ENCODE measurements at regions not wholly inside any gene's neighbourhood (a gene's known extent, or its start where the extent isn't known, plus 50 kb on each side); places are given as distances from the start of the nearest gene placed in this dataset.

- FAIRE-seq: no peak
These were observed 1013.8 kb upstream of the EEF2KMT start for GRCh38 chr16:6111390-6111789.

DNA sequence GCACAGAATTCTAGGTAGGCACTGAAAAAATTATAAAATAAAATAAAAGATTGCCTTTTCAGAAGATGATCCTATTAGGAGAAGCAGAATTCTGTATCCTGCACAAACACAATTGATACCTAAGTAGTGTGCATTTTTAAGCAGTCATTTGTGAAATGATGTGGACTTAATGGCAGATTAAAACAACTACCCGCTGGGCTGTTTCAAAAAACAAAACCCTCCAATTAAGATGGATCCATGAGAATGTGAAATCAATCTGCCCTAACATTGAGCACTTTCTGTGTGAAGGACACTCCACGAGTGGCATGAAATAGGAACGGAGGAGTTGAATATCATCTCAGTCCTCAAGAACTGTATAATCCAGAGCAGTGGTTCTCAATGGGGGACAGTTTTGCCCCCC is 1012.8 kb upstream of the EEF2KMT start:
- no peak for FAIRE-seq

- no peak for FAIRE-seq
These were observed 1008.5 kb upstream of the EEF2KMT start for GRCh38 chr16:6106061-6106460.

- FAIRE-seq: no peak
These were observed 1007.5 kb upstream of the EEF2KMT start for GRCh38 chr16:6105115-6105514.

GRCh38 chr16:6104428-6104827 is 1006.8 kb upstream of the EEF2KMT start:
- FAIRE-seq: no peak

GRCh38 chr16:6103561-6103960 is 1006.0 kb upstream of the EEF2KMT start:
- no peak for FAIRE-seq

DNA sequence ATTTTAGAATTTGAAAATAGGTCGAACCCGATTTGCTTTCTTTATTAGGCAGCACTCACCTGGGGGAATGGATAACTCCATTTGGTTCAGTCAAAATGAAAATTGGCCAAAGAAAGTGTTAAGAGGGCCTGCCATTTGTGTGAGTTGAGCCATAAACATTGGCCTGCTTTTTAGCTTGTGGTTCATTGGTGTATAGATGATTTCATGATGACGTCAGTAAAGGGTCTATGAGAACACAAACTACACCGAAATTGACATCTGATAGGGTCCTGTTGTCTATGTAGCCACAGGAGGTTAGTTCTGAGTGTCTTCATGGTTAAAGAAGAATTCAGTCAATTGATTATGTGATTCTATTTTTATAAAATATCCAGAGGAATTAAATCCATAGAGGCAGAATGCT is 1001.5 kb upstream of the EEF2KMT start:
- no peak for FAIRE-seq

DNA sequence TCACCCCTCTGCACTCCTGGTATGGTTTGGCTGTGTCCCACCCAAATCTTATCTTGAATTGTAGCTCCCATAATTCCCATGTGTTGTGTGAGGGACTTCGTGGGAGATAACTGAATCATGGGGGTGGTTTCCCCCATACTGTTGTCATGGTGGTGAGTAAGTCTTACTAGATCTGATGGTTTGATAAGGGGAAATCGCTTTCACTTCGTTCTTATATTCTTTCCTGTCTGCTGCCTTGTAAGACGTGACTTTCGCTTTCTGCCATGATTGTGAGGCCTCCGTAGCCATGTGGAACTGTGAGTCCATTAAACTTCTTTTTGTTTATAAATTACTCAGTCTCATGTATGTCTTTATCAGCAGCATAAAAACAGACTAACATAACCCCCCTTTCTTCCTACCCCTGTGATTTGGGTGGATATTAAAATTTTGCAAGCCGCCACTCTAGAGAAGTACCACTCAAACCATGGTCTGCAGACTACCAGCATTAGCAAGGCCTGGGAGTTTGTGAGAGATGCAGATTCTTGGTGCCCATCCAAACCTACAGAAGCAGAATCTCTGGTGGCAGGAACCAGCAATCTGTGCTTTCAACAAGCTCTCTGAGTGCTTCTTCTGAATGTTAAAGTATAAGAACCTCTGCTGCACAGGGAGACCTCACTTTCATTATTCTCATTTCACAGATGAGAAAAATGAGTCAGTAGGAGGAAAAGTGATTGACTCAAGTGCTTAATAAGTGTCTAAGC is 999.5 kb upstream of the EEF2KMT start:
- no peak for FAIRE-seq

DNA sequence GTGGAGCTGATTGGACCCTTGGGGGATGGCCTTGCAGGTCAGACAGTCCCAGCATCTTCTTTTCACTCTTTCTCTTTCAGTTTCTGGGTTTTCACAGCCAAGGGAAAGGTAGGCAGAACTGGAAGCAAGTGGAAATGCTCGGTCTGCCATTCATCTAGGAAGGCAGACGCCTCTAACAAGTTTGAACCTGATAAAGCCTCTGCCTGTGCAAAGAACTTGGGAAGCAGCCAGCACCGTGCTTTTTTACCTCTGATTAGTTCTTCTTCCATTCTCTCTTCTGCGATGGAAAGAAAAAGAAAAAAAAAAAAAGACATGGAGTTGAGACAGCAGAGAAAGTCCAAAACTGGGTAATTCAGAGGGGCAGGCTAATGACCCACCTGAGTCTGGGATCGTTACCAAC is 997.8 kb upstream of the EEF2KMT start:
- no peak for FAIRE-seq

GRCh38 chr16:6091021-6091420 is 993.4 kb upstream of the EEF2KMT start:
- no peak for FAIRE-seq

- no peak for FAIRE-seq
These were observed 983.9 kb upstream of the EEF2KMT start for GRCh38 chr16:6081320-6081976.

DNA sequence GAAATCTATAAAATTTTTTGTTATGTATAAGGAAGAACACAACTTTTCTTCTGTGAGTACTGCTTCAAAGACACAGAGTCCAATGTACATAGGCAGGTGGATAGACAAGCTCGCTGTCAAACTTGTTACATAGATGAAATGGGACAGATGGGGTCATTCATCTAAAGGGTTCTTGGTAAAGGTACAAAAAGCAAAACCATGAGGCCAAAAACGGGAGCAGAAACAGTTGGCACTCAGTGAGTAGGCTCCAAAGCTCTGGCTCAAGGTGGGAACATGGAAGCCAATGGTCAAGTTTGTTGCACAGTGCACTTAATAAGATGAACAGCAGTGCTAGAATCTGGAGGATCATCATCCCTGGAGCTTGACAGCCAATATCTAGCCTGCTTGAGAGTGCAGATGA is 979.0 kb upstream of the EEF2KMT start:
- no peak for FAIRE-seq

GRCh38 chr16:6068063-6068462 is 970.5 kb upstream of the EEF2KMT start:
- no peak for FAIRE-seq

DNA sequence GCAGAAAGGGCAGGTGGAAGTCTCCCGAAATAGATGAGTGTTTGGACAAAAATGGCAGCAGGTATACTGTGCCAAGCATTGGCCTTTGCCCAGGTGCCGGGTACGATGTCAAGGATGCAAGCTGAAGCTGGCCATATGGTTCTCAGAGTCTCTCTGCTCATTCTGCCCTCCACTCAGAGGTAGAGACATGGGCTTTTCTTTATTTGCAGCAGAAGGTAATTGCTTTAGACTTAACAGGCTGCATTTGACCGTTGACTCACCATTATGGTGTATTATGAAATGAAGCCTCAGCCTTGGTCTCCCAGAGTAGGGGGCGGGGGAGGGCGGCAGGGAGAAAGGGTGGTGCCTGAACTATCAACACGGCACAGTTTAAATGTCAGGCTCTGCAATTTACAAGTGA is 969.1 kb upstream of the EEF2KMT start:
- no peak for FAIRE-seq

DNA sequence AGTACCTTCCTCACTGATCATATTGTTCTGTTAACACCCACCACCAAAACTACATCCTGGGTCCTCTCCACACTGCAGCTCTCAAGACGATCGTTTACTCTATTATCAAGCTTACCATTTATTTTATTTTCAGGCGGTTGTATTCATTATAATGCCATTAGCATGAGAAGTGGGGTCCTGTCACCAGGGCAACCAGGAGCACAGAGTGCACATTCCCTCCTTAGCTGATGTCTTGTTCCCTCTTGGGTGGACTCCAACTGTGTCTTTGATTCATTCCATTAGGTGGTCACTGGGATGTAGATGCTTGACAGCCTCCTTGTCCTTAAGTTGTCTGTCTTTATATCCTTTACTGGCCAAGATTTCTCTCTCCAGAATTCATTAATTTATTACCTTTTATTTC is 965.9 kb upstream of the EEF2KMT start:
- no peak for FAIRE-seq

GRCh38 chr16:6059671-6060070 is 962.1 kb upstream of the EEF2KMT start:
- FAIRE-seq: no peak

- FAIRE-seq: no peak
These were observed 960.2 kb upstream of the EEF2KMT start for GRCh38 chr16:6057821-6058220.

DNA sequence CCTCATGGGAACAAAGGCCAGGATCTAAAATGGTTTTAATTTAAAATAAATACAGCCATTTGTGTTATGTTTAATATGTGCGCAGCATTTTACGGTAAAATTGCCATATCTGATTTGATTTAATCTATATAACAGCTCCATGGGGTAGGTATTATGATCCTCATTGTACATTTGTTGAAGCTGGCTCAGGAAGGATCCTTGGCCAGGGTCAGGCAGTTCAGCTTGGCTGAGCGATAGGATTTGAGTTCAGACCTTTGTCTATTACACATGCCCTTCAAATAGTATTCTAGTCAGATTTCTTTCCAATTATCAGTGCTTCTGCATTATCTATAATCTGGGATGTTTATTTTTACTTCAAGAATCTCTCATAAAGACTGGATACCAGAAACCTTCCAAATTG is 950.4 kb upstream of the EEF2KMT start:
- no peak for FAIRE-seq

GRCh38 chr16:6047325-6047724 is 949.7 kb upstream of the EEF2KMT start:
- FAIRE-seq: no peak

GRCh38 chr16:6038941-6039645 is 941.5 kb upstream of the EEF2KMT start:
- no peak for FAIRE-seq

DNA sequence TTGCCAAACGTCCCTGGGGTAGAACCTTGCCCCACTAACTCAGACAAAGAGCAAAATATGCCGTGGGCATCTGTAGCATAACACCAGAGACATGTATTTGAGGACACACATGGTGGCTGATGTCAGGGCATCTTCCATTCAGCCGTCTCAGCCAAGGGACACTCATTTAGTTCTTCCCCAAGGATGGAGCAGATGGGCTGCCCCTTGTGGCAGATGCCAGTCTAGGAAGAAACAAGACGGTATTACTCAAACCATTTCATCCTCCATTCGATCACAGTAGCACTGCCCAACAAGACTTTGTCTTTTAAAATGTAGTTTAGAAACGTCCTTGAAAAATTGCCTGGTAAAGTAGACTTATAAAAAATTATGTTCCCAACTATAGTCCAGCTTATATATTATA is 937.6 kb upstream of the EEF2KMT start:
- FAIRE-seq: no peak

DNA sequence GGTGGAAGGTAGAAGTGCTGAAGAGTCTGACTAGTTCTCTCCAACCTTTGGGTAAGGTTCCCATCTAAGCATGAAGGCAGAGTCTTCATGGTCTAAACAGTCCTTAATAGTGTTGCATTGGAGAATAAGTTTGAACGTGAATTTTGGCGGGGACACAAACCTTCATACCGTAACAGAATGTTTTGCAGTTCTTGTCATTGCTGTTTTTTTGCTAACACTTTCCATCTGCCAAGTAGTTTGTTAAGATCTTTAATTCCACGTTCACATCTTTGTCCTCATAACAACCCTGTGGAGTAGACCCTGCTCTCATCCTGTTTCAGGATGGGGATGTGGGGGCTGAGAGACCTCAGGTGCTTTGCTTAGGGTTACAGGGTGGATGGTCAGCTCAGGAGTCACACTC is 936.9 kb upstream of the EEF2KMT start:
- FAIRE-seq: no peak

DNA sequence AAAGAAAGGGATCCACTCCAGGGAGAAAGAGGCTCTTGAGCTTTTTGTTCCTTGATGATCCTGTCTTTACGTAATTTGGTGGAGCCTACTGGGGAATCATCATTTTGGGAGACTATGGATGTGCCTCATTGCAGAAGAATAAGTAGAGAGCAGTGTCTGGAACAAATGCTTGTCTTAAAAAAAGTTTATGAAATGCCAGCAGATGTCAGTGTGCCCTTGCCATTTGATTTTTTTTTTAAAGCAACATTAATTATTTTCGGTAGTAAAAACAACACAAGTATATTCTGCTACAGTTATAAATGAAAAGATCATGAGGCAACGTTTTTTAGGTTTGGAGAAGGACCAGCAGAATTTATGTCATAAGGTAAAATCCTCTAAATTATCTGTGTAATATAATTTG is 934.8 kb upstream of the EEF2KMT start:
- no peak for FAIRE-seq

- FAIRE-seq: no peak
These were observed 934.0 kb upstream of the EEF2KMT start for GRCh38 chr16:6031567-6031966.

Data from endometrium (tissue), 2 donors.